H9 (cell line): ENCODE measurements at regions not wholly inside any gene's neighbourhood (a gene's known extent, or its start where the extent isn't known, plus 50 kb on each side); places are given as distances from the start of the nearest gene placed in this dataset.

ENCODE experiments used
- DNase-seq: peaks from one replicate; pipeline ENCODE4 v3.0.0-alpha.2; 2017
- H2AFZ ChIP-seq: one replicate; pipeline ENCODE4 v1.6.1; 2013; ENCODE audit warnings: mild to moderate bottlenecking, low read length, control low read depth, moderate library complexity
- H2AK5ac ChIP-seq: 2 replicates; pipeline ENCODE4 v1.6.1; 2013; ENCODE audit warnings: low read length, control low read depth, mixed read lengths; ENCODE audit not compliant: insufficient read length
- H2BK120ac ChIP-seq: one replicate; pipeline ENCODE4 v1.6.1; 2013; ENCODE audit warnings: low read depth, mild to moderate bottlenecking, low read length, control low read depth, inconsistent platforms; ENCODE audit not compliant: poor library complexity, severe bottlenecking
- H2BK12ac ChIP-seq: 2 replicates; pipeline ENCODE4 v1.6.1; 2013; ENCODE audit warnings: low read length, control low read depth, mixed read lengths, low read depth; ENCODE audit not compliant: insufficient read length
- H2BK15ac ChIP-seq: 2 replicates; pipeline ENCODE4 v1.6.1; 2013; ENCODE audit warnings: low read depth, low read length, control low read depth
- H2BK20ac ChIP-seq: one replicate; pipeline ENCODE4 v1.6.1; 2013; ENCODE audit warnings: low read depth, mild to moderate bottlenecking, low read length, control low read depth, inconsistent platforms; ENCODE audit not compliant: poor library complexity, severe bottlenecking
- H2BK5ac ChIP-seq: 2 replicates; pipeline ENCODE4 v1.6.1; 2013; ENCODE audit warnings: low read length, control low read depth, mixed read lengths; ENCODE audit not compliant: insufficient read length
- H3K14ac ChIP-seq: 2 replicates; pipeline ENCODE4 v1.6.1; 2013; ENCODE audit warnings: low read length, control low read depth; ENCODE audit not compliant: insufficient read depth
- H3K18ac ChIP-seq: 2 replicates; pipeline ENCODE4 v1.6.1; 2013; ENCODE audit warnings: low read depth, mild to moderate bottlenecking, mixed read lengths, low read length, control low read depth; ENCODE audit not compliant: insufficient read length
- H3K23ac ChIP-seq: 2 replicates; pipeline ENCODE4 v1.6.1; 2013; ENCODE audit warnings: low read length, control low read depth, mixed read lengths, low read depth; ENCODE audit not compliant: insufficient read length
- H3K23me2 ChIP-seq: 2 replicates; pipeline ENCODE4 v1.6.1; 2013; ENCODE audit warnings: low read depth, mild to moderate bottlenecking, mixed read lengths, low read length, control low read depth; ENCODE audit not compliant: insufficient read length, poor library complexity, severe bottlenecking
- H3K27ac ChIP-seq: 2 replicates; pipeline ENCODE4 v1.5.1; 2013; ENCODE audit warnings: low read length, control low read depth, mixed read lengths, low read depth; ENCODE audit not compliant: insufficient read length
- H3K27me3 ChIP-seq: 2 replicates; pipeline ENCODE4 v1.6.1; 2013; ENCODE audit warnings: low read length, control low read depth, inconsistent platforms; ENCODE audit not compliant: insufficient read depth
- H3K4ac ChIP-seq: 2 replicates; pipeline ENCODE4 v1.6.1; 2013; ENCODE audit warnings: low read depth, mild to moderate bottlenecking, control low read depth, inconsistent platforms, low read length, moderate library complexity
- H3K4me1 ChIP-seq: 2 replicates; pipeline ENCODE4 v1.6.1; 2013; ENCODE audit warnings: low read length, control low read depth, inconsistent platforms; ENCODE audit not compliant: insufficient read depth
- H3K4me2 ChIP-seq: 2 replicates; pipeline ENCODE4 v1.6.1; 2013; ENCODE audit warnings: low read length, control low read depth, mixed read lengths; ENCODE audit not compliant: insufficient read length, insufficient read depth
- H3K56ac ChIP-seq: 2 replicates; pipeline ENCODE4 v1.6.1; 2013; ENCODE audit warnings: low read depth, mild to moderate bottlenecking, mixed read lengths, low read length, control low read depth; ENCODE audit not compliant: insufficient read length
- H3K79me1 ChIP-seq: 2 replicates; pipeline ENCODE4 v1.6.1; 2013; ENCODE audit warnings: low read depth, mild to moderate bottlenecking, moderate library complexity, low read length, control low read depth, inconsistent platforms; ENCODE audit not compliant: insufficient read depth, poor library complexity, severe bottlenecking
- H3K79me2 ChIP-seq: 2 replicates; pipeline ENCODE4 v1.6.1; 2013; ENCODE audit warnings: low read length, control low read depth, inconsistent platforms; ENCODE audit not compliant: insufficient read depth
- H3K9ac ChIP-seq: 2 replicates; pipeline ENCODE4 v1.6.1; 2013; ENCODE audit warnings: low read length, control low read depth, mixed read lengths; ENCODE audit not compliant: insufficient read length; ENCODE audit errors: extremely low read depth
- H3K9me3 ChIP-seq: one replicate; pipeline ENCODE4 v1.6.1; 2013; ENCODE audit warnings: low read depth, low read length, inconsistent platforms; ENCODE audit not compliant: control insufficient read depth
- H3T11ph ChIP-seq: one replicate; pipeline ENCODE4 v1.6.1; 2013; ENCODE audit warnings: mild to moderate bottlenecking, low read length, control low read depth, inconsistent platforms
- H4K20me1 ChIP-seq: one replicate; pipeline ENCODE4 v1.6.1; 2013; ENCODE audit not compliant: control insufficient read depth, insufficient read length, insufficient read depth
- H4K5ac ChIP-seq: 2 replicates; pipeline ENCODE4 v1.6.1; 2013; ENCODE audit warnings: low read depth, mild to moderate bottlenecking, mixed read lengths, low read length, control low read depth; ENCODE audit not compliant: insufficient read length
- H4K8ac ChIP-seq: replicated peaks from 2 replicates; pipeline ENCODE4 v1.6.1; 2013; ENCODE audit warnings: low read length, control low read depth, mixed read lengths, low read depth; ENCODE audit not compliant: insufficient read length
- H4K91ac ChIP-seq: 2 replicates; pipeline ENCODE4 v1.6.1; 2013; ENCODE audit warnings: low read depth, mild to moderate bottlenecking, moderate library complexity, mixed read lengths, low read length, control low read depth; ENCODE audit not compliant: insufficient read length
- H3K27ac Mint-ChIP-seq, 3 experiments: 2 replicates in 2 of 3; 3 replicates in 1 of 3; pipeline ENCODE4 v1.8.0; 2020 to 2021; ENCODE audit warnings: mixed read lengths in 3 of 3, mild to moderate bottlenecking in 1 of 3, moderate library complexity in 1 of 3
- H3K27me3 Mint-ChIP-seq: 2 replicates; pipeline ENCODE4 v1.8.0; 2021; ENCODE audit warnings: low read depth, mild to moderate bottlenecking, moderate library complexity, mixed read lengths
- H3K36me3 Mint-ChIP-seq, 3 experiments: 2 replicates in 2 of 3; 3 replicates in 1 of 3; pipeline ENCODE4 v1.8.0; 2020 to 2021; ENCODE audit warnings: low read depth in 3 of 3, mixed read lengths in 3 of 3; ENCODE audit not compliant: insufficient read depth in 1 of 3
- H3K4me1 Mint-ChIP-seq, 2 experiments: 2 replicates each; pipeline ENCODE4 v1.8.0; 2020; ENCODE audit warnings: mixed read lengths in 2 of 2
- H3K4me3 Mint-ChIP-seq, 2 experiments: 2 replicates in 1 of 2; 3 replicates in 1 of 2; pipeline ENCODE4 v1.8.0; 2020 to 2021; ENCODE audit warnings: mild to moderate bottlenecking in 2 of 2, mixed read lengths in 2 of 2, moderate library complexity in 1 of 2
- H3K9me3 Mint-ChIP-seq, 2 experiments: 2 replicates in 1 of 2; 3 replicates in 1 of 2; pipeline ENCODE4 v1.8.0; 2020; ENCODE audit warnings: mild to moderate bottlenecking in 2 of 2, mixed read lengths in 2 of 2, moderate library complexity in 1 of 2
- WGBS: extraction: QIAGEN DNeasy Blood & Tissue Kit; methylation state at CpG from one replicate; pipeline ENCODE4 v1.1.7; 2013; ENCODE audit warnings: missing lambda C conversion rate, low lambda C conversion rate, mixed read lengths; ENCODE audit not compliant: insufficient read length; ENCODE audit errors: extremely low coverage; 5-methylcytosine and 5-hydroxymethylcytosine counted together
- TF ChIP-seq, protein P1 (sequence below): fragments of 200-600 bp; sonication (generic); conservative IDR thresholded peaks from 3 replicates; pipeline ENCODE4 v1.8.0; 2021; ENCODE audit warnings: antibody characterized with exemption, mild to moderate bottlenecking

- Mint-ChIP-seq H3K9me3 (no peaks in the 10 kb centered on the region), H3K27ac (no peak overlapping the region), H3K36me3 (no peaks in the 10 kb centered on the region), H3K4me3 (no peak overlapping the region), H3K4me1 (no peaks in the 10 kb centered on the region), H3K27me3 (no peaks in the 10 kb centered on the region)
- H3K23me2 ChIP-seq = no peaks in the 10 kb centered on the region
- no peak overlapping the region for H3K18ac ChIP-seq
- H3K9ac ChIP-seq = no peak overlapping the region
- no peaks in the 10 kb centered on the region for H3K79me1 ChIP-seq
- no CpG with 5 or more reads among the region's 2 CpGs for WGBS
- no peak overlapping the region for H3T11ph ChIP-seq
- no peaks in the 10 kb centered on the region for H3K27me3 ChIP-seq
- H4K8ac ChIP-seq = no peak overlapping the region
- H3K4ac ChIP-seq = no peak overlapping the region
- H3K23ac ChIP-seq = no peak overlapping the region
- H3K79me2 ChIP-seq = no peaks in the 10 kb centered on the region
- H2BK120ac ChIP-seq = no peak overlapping the region
- H2AK5ac ChIP-seq = no peak overlapping the region
- no peak overlapping the region for H2BK5ac ChIP-seq
- no peak overlapping the region for H2BK12ac ChIP-seq
- no peak for DNase-seq
- H2BK15ac ChIP-seq = no peak overlapping the region
- no peak overlapping the region for H4K91ac ChIP-seq
- TF ChIP-seq, protein P1, sequence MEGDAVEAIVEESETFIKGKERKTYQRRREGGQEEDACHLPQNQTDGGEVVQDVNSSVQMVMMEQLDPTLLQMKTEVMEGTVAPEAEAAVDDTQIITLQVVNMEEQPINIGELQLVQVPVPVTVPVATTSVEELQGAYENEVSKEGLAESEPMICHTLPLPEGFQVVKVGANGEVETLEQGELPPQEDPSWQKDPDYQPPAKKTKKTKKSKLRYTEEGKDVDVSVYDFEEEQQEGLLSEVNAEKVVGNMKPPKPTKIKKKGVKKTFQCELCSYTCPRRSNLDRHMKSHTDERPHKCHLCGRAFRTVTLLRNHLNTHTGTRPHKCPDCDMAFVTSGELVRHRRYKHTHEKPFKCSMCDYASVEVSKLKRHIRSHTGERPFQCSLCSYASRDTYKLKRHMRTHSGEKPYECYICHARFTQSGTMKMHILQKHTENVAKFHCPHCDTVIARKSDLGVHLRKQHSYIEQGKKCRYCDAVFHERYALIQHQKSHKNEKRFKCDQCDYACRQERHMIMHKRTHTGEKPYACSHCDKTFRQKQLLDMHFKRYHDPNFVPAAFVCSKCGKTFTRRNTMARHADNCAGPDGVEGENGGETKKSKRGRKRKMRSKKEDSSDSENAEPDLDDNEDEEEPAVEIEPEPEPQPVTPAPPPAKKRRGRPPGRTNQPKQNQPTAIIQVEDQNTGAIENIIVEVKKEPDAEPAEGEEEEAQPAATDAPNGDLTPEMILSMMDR = no peak
- H4K20me1 ChIP-seq = no peaks in the 10 kb centered on the region
- no peak overlapping the region for H2BK20ac ChIP-seq
- no peak overlapping the region for H2AFZ ChIP-seq
- H3K9me3 ChIP-seq = no peaks in the 10 kb centered on the region
- no peaks in the 10 kb centered on the region for H3K4me1 ChIP-seq
- no peak overlapping the region for H4K5ac ChIP-seq
- no peak overlapping the region for H3K4me2 ChIP-seq
- H3K27ac ChIP-seq = no peak overlapping the region
- no peak overlapping the region for H3K56ac ChIP-seq
- H3K14ac ChIP-seq = no peak overlapping the region
These were observed 383.6 kb downstream of the SLITRK1 start for GRCh38 chr13:83498481-83499190.
